Fibroblast of skin of abdomen (primary cell): ENCODE measurements at regions not wholly inside any gene's neighbourhood (a gene's known extent, or its start where the extent isn't known, plus 50 kb on each side); places are given as distances from the start of the nearest gene placed in this dataset.
"Not testable (repeated sequence)": the region's sequence is repeated elsewhere in the genome, so short reads cannot be mapped to it uniquely, and the experiment has no call there.

Experiments used
- DNase-seq: peaks from one replicate; pipeline ENCODE4 v3.0.0-alpha.2; 2013

DNA sequence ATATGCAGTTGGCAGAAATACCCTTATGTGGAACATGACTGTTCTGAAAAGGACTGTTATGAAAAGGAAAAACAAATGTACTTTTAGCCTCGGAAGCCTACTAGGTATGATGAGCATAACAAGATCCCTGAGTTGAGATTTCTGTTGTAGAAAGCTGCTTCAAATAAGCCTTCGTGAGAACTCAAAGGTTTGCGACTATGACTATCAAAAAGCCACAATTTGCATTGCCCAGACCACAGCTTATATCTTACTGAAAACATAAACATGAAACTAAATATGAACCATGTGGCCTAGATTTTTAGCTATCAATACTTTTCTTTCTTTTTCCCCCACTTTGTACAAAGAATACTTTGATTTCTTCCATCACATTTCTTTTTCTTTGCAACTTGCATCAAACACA, 398.2 kb upstream of the LCORL start:
- DNase-seq: no peak

DNA sequence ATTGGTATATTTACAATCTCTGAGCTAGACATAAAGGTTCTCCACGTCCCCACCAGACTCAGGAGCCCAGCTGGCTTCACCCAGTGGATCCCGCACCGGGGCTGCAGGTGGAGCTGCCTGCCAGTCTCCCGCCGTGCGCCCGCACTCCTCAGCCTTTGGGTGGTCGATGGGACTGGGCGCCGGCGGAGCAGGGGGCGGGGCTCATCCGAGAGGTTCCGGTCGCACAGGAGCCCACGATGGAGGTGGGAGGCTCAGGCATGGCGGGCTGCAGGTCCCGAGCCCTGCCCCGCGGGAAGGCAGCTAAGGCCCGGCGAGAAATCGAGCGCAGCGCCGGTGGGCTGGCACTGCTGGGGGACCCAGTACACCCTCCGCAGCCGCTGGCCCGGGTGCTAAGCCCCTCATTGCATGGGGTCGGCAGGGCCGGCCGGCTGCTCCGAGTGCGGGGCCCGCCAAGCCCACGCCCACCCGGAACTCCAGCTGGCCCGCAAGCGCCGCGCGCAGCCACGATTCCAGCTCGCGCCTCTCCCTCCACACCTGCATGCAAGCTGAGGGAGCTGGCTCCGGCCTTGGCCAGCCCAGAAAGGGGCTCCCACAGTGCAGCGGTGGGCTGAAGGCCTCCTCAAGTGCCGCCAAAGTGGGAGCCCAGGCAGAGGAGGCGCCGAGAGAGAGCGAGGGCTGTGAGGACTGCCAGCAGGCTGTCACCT, 396.8 kb upstream of the LCORL start:
- not testable (repeated sequence) for DNase-seq

DNA sequence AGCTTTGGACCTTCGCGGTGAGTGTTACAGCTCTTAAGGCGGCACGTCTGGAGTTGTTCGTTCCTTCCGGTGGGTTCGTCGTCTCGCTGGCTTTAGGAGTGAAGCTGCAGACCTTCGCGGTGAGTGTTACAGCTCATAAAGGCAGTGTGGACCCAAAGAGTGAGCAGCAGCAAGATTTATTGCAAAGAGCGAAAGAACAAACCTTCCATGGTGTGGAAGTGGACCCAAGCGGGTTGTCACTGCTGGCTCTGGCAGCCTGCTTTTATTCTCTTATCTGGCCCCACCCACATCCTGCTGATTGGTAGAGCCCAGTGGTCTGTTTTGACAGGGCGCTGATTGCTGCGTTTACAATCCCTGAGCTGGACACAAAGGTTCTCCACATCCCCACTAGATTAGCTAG, 396.1 kb upstream of the LCORL start:
- not testable (repeated sequence) for DNase-seq

DNA sequence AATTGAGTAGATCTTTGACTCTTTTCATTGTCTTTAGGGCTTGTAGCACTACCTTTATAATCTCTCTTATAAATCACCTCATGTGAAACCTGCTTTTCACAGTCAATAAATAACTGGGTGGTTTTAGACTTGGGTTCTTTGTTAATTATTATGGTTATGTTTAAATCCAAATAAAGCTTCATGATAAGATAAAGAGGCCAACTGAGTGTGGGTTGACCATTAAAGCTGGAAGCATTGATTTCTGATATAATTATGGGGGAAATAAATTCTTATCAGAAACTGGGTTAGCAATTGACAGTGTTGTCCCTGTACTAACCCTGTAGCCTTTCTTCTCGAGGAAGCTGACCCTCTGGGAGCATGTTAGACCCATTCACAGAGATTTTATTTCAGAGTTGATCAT, 384.7 kb upstream of the LCORL start:
- no peak for DNase-seq

DNA sequence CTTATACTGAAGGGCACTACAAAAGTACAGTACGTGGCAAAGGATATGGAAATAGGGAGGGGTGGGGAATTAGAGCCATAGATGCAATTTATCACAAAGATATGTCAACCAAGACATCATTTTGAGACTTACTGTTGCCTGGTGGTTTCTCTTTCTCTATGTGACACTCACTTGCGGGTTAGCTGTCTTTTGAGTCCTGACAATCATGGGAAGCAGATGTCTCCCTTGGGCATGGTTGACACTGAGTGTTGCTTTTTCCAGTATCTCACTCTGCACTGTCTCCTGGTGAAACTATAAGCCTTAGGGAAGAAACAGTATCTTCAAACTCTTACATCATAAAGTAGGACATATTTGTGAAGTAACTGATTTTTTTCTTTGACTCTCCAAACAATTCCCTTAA, 383.5 kb upstream of the LCORL start:
- no peak for DNase-seq

DNA sequence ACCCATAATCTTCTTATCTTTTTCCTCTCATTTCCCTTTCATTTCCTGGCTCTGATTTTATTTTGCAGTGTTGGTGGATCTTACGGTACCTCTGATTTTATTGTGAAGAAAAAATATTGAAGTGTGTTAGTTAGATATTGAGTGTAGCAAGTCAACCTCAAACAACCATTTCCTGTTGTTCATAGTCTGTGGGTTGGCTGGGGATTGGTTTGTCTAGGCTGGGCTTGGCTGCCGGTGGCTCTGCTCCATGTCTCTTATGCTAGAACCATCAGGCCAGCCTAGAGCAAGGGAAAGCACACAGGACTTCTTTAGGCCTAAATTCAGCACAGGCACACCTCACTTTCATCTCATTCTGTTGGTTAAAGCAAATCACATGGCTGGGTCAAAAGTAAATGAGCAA, 383.1 kb upstream of the LCORL start:
- no peak for DNase-seq

DNA sequence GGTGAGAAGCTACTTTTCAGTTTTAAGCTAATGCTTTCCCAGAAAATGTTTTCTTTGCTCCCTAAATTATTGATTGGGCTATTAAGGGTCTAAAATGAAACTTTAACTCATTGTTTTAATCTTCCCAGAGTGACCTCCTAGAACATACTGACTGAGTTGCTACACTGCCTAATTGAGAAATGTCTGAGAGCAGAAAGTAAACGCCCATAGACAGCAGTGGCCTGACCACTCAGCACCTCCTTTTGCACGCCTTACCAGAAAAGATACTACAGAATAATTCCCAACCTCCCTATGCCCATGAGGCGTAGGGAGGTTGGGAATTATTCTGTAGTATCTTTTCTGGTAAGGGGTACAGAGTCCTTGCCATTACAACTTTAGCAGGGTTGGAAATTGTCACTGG, 381.8 kb upstream of the LCORL start:
- DNase-seq: no peak

DNA sequence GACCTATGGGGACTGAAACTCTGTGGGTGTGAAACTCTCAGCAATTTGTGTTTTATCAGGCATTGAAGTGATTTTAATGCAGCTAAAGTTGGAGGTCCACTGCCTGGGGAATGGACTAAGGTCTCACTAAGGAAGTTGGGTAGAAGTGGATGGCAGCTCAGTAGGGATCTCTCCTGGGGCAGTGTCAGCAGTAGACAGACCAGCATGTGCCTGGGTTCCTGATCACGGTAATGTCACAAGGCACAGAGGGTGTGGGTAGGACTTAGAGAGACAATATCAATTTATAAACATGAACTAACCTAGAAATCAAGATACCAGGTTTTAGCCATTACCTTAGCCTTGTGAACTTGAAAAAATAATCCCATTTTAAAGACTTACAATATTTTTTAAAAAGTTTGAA, 380.3 kb upstream of the LCORL start:
- no peak for DNase-seq

DNA sequence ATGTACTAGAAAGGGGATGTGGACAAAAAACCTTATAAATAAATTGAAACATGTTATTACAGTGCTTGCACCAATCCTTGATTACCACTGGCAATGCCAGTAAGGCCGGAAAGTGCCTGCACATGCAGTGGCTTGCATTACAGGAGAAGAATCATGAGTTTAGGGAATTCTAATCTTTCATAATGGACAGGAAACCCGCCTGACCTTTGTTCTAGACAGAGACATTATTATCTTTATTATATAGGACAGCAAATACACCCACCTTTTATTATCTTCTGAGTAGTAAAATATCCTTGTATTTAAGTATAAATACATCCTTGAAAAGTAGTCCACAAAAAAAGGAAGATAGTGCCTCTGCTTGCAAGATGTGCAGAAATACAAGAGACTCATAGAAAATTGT, 379.9 kb upstream of the LCORL start:
- DNase-seq: no peak

DNA sequence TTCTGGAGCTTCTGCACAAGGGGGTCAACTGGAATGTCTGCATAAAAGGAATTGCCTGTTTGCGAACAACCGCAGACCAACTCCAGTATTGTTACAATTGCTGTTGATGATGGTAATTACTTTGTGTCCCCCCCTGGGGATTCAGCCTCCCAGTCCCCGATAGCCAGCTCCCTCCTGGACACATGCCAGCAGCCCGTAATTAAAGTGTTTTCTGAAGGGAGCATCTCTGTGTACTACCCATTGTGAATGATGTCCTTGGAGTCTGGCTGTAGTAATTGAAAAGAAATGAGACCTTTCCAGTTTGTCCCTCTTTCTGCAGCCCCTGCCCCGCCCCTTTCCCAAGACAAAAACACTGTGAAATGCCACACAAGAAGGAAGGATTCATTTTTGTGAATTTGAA, 377.1 kb upstream of the LCORL start:
- DNase-seq: no peak

DNA sequence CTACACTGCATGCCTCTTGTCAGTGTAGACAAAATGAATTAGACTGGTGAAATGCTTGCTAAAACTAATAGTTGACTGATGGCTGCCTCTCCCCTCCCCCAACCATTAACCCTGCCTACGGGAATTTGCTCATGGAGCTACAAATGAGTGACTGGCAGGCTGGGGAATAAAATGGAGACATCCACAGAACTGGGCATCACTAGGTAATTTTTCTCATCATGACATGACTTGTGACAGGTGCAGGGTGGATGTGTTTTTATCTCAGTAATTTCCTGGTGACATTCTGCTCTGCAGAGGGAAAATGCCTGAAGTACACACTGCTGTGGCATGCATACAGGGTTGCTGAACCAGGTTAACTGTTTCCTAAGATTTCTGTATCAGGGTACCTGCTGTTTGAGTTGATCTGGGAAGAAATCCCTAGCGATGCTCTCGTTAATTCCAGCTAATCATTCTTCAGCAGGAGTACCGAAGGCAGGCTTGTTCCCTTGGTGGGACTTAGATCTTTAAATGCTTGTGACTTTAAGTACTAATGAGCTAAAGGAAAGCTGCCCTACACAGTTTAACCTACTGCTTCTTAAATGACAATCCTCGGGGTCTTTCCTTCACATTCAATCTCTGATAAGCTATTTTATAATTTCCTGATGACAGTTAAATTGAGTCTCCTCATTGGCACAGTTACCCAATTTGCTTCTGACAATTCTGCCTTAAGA, 376.3 kb upstream of the LCORL start:
- DNase-seq: no peak

DNA sequence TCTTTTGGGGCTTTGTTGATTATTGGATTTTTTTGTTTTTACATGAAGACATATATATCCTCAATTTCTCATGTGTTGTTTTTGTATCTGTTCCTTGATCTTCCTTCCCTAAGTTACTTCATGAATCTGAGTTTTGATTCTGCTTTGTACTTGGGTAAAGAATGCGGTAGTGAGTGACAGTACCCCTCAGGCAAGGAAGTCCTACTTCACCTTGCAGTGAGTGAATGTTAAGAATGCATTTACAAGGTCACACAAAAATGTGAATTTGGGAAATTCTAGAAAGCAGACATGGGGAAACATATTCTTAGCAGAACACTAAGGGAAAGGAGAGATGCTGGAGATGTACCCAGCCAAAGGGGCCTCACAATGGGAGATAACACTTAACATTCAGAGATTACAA, 373.1 kb upstream of the LCORL start:
- no peak for DNase-seq

DNA sequence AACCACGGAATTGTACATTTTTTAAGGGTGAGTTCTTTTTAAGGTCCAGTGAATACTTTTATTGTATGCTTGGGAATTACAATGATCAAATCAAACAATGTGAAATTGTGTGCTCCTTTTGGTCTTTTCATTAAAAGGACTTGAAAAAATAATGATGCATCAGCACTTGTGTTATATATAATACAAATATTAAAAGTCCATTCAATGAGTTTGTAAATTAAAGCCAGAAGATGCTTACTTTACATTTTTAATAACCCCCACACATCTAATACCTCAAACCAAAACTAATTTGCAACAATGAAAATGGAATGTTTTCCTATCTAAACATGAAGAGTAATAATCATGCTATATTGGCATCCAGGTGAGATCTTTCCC, 369.8 kb upstream of the LCORL start:
- no peak for DNase-seq

DNA sequence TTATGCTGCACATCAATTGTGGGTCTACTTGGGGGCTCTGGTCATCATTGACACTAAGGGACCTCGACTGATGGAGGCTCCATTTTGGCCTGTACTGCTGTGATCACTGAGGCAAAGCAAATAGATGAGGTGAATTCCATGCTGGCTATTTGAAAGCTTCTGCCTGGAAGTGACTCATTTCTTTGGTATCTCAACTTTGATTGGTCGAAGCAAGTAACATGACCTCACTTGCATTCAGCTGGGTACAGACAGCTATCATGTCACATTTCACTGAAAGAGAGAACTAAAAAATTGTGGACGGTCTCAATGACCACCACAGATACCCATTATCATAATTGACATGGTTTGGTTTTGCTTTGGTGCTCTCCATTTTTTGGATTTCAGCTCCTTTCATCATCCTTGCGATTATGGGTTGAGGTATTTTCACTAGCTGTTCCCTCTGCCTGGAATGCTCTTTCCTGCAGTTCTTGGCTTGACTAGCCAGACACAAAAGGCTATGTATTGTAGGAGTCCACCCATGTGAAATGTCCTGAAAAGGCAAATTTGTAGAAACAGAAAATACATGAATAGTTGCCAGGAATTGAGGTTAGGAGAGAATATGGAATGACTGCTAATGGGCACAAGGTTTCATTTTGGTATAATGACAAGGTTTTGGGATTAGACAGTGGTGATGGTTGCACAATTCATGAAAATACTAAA, 369.2 kb upstream of the LCORL start:
- DNase-seq: peak; percentile 2

DNA sequence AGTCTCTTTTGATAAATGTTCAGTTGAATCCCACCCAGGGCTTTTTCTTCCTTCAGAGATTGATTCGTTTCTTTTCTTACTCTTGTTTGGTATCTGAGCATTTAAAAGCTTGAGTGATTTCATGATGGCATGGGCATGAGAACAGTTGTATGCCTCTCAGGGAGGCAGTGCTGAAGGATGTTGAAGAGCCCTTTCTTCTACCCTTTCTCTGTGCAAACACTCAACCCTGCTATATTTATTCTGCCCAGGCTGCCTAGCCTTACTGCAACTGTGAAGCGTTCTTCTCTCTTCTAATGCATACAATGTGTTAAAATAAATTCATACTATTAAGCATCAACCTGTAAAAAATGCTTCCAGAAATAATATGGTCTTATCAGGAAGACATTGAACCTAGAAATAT, 367.6 kb upstream of the LCORL start:
- DNase-seq: no peak

DNA sequence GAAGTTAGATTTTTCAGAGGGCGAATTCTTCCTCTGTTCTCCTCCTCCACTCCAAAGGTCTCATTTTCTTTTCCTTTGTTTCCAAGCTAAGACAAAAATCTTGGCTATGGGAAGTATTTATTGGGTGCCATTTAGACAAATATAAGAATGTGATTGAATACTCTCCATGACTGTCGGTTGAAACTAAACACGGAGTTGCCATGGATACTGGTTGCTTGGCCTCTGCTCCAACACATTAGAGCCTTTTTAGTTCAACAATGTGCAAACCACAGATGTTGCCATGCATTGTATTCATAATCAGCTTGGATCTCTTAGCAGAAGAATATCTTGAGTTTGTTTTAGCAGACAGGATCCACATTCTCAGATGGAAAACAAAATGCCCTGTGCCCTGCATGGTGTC, 366.5 kb upstream of the LCORL start:
- DNase-seq: no peak

DNA sequence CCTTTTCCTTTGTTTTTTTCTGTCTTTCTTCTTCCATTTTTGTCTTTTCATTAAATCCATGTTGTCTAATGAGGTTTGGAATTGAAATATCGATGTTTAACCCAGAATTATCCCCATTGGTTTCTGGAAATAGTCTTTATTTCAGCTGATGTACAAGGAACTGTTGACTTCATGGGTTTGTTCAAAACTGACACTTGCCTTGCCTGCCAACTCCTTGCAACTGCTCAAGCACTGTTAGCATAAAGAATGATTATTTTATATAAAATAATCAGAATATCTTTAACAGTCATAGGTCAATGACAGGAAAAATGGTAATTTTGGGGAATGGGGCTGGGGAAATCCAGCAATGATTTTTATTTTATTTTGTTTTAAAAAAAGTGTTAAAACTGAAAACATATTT, 359.6 kb upstream of the LCORL start:
- no peak for DNase-seq

DNA sequence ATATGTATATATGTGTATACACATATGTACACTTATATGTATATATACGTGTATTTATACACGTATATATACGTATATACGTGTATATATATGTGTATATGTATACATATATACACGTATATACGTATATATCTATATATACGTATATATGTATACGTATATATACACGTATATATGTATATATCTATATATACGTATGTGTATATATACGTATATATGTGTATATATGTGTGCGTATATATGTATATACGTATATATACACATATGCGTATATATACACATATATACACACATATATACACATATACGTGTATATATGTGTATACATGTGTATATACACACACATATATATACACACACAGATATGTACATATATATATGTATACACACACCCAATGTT, 348.0 kb upstream of the LCORL start:
- DNase-seq: no peak

DNA sequence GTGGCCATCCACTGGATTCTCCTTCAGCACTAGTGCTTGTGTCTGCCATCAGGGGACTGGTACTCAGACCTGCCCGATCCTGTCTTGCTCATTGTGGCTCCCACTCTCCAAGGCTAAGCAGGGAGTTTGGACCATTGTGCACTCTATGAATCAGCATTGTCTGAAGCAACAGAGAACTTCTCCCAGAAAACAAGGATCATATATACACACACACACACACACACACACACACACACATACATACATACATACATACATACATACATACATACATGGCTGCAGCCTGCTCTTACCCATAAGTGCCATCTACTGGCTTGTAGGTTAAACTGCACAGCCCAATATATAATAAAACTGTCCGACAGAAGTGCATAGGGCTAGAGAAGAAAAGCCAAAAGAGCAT, 345.3 kb upstream of the LCORL start:
- DNase-seq: no peak

DNA sequence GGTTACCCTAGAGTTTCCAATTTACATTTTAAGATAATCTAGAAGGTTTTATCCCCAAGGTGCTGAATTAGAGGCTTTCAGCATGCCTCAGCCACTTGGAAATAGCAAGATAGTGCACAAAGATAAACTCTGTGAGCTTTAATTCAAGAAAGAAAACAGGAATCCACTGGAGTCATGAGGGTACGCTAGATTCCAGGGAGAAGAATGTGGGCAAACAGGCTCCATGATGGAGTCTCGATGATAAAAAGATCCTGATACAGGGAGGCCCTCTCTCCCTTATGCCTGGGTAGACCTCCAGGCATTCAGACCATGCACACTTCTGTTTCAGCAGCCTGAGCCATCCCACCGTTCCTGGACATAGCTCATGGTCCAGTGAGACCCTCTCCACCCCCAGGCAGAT, 344.6 kb upstream of the LCORL start:
- DNase-seq: no peak

DNA sequence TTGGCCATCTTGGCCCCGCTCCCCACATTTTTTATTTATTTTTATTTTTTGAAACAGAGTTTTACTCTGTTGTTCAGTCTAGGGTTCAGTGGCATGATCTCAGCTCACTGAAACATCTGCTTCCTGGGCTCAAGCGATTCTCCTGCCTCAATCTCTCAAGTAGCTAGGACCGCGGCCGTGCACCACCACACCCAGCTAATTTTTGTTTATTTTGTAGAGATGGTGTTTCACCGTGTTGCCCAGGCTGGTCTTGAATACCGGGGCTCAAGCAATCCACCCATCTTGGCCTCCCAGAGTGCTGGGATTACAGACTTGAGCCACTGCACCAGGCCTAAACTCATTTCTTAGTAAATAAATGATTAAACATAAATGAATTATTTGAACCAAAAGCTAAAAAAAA, 322.0 kb upstream of the LCORL start:
- DNase-seq: no peak

DNA sequence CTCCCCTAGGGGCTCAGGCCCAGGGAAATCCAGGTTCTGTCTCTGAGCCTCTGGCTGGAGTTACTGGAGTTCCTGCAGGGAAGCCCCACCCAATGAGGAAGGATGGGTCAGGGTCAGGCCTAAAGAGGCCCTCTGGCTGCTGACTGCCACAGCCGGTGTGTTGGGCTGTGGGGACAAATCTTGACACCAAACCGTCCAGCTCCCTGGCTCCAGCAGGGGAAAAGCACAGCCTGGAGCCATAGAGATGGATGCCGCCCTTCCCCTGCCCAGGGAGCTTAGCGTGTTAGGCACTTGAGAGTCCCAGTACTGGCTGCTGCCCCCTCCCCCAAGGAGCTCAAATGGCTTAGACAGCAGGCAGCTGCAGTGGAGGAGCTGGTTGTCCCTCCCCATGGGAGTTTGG, 321.3 kb upstream of the LCORL start:
- DNase-seq: no peak

DNA sequence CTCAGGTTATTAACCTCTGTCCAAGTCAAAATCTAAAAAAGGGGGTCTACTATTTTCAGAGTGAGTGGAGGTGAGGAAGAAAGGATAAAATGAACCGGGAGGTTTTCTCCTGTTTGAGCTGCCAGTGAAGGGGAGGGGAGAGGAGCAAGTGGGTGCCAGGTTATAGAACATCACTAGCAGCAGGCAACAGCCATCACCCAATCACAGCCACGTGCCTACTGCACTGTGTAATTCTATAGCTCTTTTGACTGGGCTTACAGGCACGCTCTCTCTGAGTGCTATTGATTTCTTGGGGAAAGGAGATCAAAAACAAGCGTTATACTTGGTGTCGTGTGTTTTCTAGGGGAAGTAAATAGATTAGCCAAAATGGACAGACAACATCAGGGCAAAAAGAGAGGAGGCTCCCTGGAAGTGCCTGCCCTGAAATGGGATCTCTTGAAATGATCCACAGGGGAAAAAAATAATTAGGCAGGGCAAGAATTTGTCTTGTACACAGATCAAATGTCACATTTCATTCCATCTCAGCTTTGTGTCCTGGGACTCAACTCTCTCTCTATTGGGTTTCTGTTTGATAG, 300.5 kb upstream of the LCORL start:
- no peak for DNase-seq

DNA sequence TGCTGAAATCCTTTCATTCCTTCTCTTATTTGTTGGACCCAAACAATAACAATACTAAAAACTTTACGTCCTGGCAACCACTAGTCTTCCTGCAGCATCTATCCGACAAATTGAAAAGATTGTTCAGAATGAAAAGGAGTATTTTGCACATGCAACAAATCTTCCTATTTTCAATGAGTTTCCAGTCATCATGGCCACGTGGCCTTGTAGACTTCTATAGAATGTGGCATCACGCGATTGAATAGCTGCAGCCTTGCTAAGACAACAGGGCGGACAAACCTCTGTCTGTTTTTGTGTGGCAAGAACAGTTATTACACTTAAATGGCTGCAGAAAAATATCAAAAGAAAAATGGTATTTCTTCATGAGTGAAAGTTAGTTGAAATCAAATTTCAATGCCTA, 297.9 kb upstream of the LCORL start:
- no peak for DNase-seq
